ENCODE measurements at regions not wholly inside any gene's neighbourhood (a gene's known extent, or its start where the extent isn't known, plus 50 kb on each side); places are given as distances from the start of the nearest gene placed in this dataset.

- no peak for TF ChIP-seq CTCF (IDR thresholded peaks at IDR 0.05; ENCODE audit: insufficient read depth, low read length, missing control alignments)
- ChIA-PET POLR2A (no interaction called here), CTCF (no interaction called here)
- DNase-seq (ENCODE audit: low read depth, low spot score), result no peak
- no peak overlapping the region for H3K4me3 ChIP-seq (ENCODE audit: low read depth, low read length)
These were observed 214.9 kb downstream of the GPAM start for GRCh38 chr10:111968647-111969046.

GRCh38 chr10:111970111-111970510 is 213.5 kb downstream of the GPAM start:
- CTCF ChIA-PET, result no interaction called here
- POLR2A ChIA-PET, result no interaction called here

DNA sequence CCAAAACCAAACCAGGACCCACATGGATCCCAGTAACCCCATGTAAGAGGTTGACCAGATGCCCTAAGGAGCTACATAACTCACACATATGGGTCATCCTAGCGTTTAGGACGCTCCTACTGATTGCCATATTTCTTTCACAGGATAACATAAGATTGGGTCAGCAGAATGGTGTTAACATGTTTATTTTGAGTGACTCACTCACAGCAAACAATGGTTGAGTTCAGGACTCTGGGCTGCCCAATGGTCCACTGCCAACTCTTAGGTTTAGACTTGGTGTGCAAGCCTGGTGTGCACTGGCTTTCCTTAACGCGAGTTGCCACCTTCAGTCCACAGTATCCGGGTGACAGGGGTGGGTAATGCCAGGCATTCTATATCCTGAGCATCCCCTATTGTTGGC is 211.5 kb downstream of the GPAM start:
- ChIA-PET POLR2A (no interaction called here), CTCF (no interaction called here)
- no peak for TF ChIP-seq CTCF (IDR thresholded peaks at IDR 0.05; ENCODE audit: insufficient read depth, low read length, missing control alignments)
- DNase-seq (ENCODE audit: low read depth, low spot score), result no peak
- H3K4me3 ChIP-seq (ENCODE audit: low read depth, low read length), result no peak overlapping the region

More at GRCh38 chr10:111970111-111970510, 213.5 kb downstream of the GPAM start:
- DNase-seq (ENCODE audit: low read depth, low spot score), result no peak
- no peak for TF ChIP-seq CTCF (IDR thresholded peaks at IDR 0.05; ENCODE audit: insufficient read depth, low read length, missing control alignments)
- H3K4me3 ChIP-seq (ENCODE audit: low read depth, low read length), result no peak overlapping the region

- DNase-seq (ENCODE audit: low read depth, low spot score), result no peak
- TF ChIP-seq CTCF (IDR thresholded peaks at IDR 0.05; ENCODE audit: insufficient read depth, low read length, missing control alignments), result no peak
- ChIA-PET POLR2A (no interaction called here), CTCF (no interaction called here)
- H3K4me3 ChIP-seq (ENCODE audit: low read depth, low read length), result no peak overlapping the region
These were observed 210.3 kb downstream of the GPAM start for GRCh38 chr10:111973306-111973705.

DNA sequence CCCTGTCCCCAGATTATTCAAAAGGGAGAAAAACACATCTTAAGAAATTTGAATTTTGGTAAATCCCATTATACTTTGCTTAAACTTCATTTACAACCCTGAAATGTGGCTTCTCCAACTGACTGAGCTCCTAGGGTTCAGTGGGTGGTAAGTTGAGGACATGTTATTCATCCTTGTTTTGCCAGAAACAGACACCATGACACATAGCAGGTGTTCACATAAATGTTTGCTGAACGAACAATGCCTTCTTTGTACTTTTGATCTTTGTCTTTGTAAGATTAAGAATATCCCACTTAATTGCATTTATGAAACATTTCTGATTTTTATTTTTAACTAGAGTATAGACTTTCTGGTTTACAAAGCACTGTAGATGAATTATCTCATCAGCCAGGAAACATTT is 209.7 kb downstream of the GPAM start:
- TF ChIP-seq CTCF (IDR thresholded peaks at IDR 0.05; ENCODE audit: insufficient read depth, low read length, missing control alignments), result no peak
- ChIA-PET CTCF (no interaction called here), POLR2A (no interaction called here)

GRCh38 chr10:111974325-111974724 is 209.2 kb downstream of the GPAM start:
- CTCF ChIA-PET, result no interaction called here
- POLR2A ChIA-PET, result no interaction called here

More for the DNA sequence above, 209.7 kb downstream of the GPAM start:
- no peak for DNase-seq (ENCODE audit: low read depth, low spot score)
- H3K4me3 ChIP-seq (ENCODE audit: low read depth, low read length), result no peak overlapping the region

More at GRCh38 chr10:111974325-111974724, 209.2 kb downstream of the GPAM start:
- no peak for DNase-seq (ENCODE audit: low read depth, low spot score)
- TF ChIP-seq CTCF (IDR thresholded peaks at IDR 0.05; ENCODE audit: insufficient read depth, low read length, missing control alignments), result no peak
- H3K4me3 ChIP-seq (ENCODE audit: low read depth, low read length), result no peak overlapping the region

All from AG04449 (cell line).